HUES6 (cell line): ENCODE measurements at regions not wholly inside any gene's neighbourhood (a gene's known extent, or its start where the extent isn't known, plus 50 kb on each side); places are given as distances from the start of the nearest gene placed in this dataset.
"Not testable (repeated sequence)": the region's sequence is repeated elsewhere in the genome, so short reads cannot be mapped to it uniquely, and the experiment has no call there.

Experiments
- H3K27ac ChIP-seq: 2 replicates; pipeline ENCODE4 v1.7.0; 2013; ENCODE audit warnings: low read depth, mild to moderate bottlenecking, low read length, inconsistent platforms
- H3K27me3 ChIP-seq: 2 replicates; pipeline ENCODE4 v1.6.1; 2013; ENCODE audit warnings: low read length; ENCODE audit not compliant: control insufficient read depth, insufficient read depth
- H3K36me3 ChIP-seq: 2 replicates; pipeline ENCODE4 v1.6.1; 2013; ENCODE audit warnings: low read length; ENCODE audit not compliant: control insufficient read depth, insufficient read depth
- H3K4me1 ChIP-seq: 2 replicates; pipeline ENCODE4 v1.6.1; 2013; ENCODE audit warnings: low read length; ENCODE audit not compliant: control insufficient read depth, insufficient read depth
- H3K4me3 ChIP-seq: 2 replicates; pipeline ENCODE4 v1.5.1; 2013; ENCODE audit warnings: low read depth, low read length
- H3K9ac ChIP-seq: one replicate; pipeline ENCODE4 v1.6.1; 2013; ENCODE audit warnings: mild to moderate bottlenecking, low read length
- H3K9me3 ChIP-seq: 2 replicates; pipeline ENCODE4 v1.6.1; 2013; ENCODE audit warnings: low read depth, low read length; ENCODE audit not compliant: control insufficient read depth, insufficient read depth

GRCh38 chr1:102821707-102822106 is 286.6 kb downstream of the COL11A1 start:
- Histone ChIP-seq H3K36me3 (no peaks in the 10 kb centered on the region), H3K27ac (no peak overlapping the region), H3K4me3 (no peak overlapping the region), H3K9me3 (no peaks in the 10 kb centered on the region), H3K4me1 (no peaks in the 10 kb centered on the region), H3K9ac (no peak overlapping the region), H3K27me3 (no peaks in the 10 kb centered on the region)

GRCh38 chr1:102800406-102800805 is 307.9 kb downstream of the COL11A1 start:
- H3K27me3 ChIP-seq: no peaks in the 10 kb centered on the region
- no peaks in the 10 kb centered on the region for H3K9me3 ChIP-seq
- H3K27ac ChIP-seq: no peak overlapping the region
- no peaks in the 10 kb centered on the region for H3K36me3 ChIP-seq
- no peaks in the 10 kb centered on the region for H3K4me1 ChIP-seq
- H3K4me3 ChIP-seq: no peak overlapping the region
- no peak overlapping the region for H3K9ac ChIP-seq

DNA sequence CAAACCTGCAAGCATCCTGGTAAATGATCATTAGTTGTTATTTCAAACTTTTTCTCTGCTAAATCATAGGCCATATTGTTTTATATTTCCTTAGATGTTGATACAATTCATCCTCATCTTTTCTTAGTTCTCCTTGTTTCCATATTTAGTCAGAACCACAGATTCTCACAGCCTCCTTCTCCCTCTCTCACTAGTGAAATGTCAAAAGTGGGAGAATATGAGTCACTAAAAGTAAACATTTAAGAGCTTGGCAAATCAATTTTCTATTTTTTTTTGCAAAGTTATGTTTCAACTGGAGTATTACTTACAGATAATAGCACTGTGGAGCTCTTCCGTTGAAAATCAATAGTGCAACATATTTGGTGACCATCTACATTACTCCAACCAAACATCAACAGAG is 308.8 kb downstream of the COL11A1 start:
- Histone ChIP-seq H3K27me3 (no peaks in the 10 kb centered on the region), H3K4me3 (no peak overlapping the region), H3K36me3 (no peaks in the 10 kb centered on the region), H3K4me1 (no peaks in the 10 kb centered on the region), H3K9ac (no peak overlapping the region), H3K9me3 (no peaks in the 10 kb centered on the region), H3K27ac (no peak overlapping the region)

- no peaks in the 10 kb centered on the region for H3K4me1 ChIP-seq
- no peaks in the 10 kb centered on the region for H3K36me3 ChIP-seq
- H3K9me3 ChIP-seq: no peaks in the 10 kb centered on the region
- H3K27ac ChIP-seq: no peak overlapping the region
- H3K9ac ChIP-seq: no peak overlapping the region
- H3K4me3 ChIP-seq: no peak overlapping the region
- no peaks in the 10 kb centered on the region for H3K27me3 ChIP-seq
These were observed 309.6 kb downstream of the COL11A1 start for GRCh38 chr1:102798718-102799117.

DNA sequence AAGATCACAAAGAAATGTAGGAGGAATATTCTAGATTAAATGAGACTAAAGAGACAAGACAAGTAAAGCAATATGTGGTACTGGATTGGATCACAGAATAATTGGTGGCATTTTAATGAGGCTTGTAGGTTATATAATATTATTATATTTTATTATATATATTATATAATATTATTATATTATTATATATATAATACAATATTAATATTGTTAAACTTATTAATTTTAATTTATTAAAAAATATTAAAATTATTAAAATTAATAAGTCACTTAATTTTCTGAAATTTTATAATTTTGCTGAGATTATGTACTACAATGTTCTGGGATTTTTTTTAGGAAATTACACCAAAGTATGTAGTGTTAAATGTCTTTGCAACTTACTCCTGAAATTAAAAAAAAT is 311.9 kb downstream of the COL11A1 start:
- H3K9ac ChIP-seq: no peak overlapping the region
- no peak overlapping the region for H3K27ac ChIP-seq
- H3K27me3 ChIP-seq: no peaks in the 10 kb centered on the region
- H3K36me3 ChIP-seq: no peaks in the 10 kb centered on the region
- no peak overlapping the region for H3K4me3 ChIP-seq
- no peaks in the 10 kb centered on the region for H3K4me1 ChIP-seq
- no peaks in the 10 kb centered on the region for H3K9me3 ChIP-seq

DNA sequence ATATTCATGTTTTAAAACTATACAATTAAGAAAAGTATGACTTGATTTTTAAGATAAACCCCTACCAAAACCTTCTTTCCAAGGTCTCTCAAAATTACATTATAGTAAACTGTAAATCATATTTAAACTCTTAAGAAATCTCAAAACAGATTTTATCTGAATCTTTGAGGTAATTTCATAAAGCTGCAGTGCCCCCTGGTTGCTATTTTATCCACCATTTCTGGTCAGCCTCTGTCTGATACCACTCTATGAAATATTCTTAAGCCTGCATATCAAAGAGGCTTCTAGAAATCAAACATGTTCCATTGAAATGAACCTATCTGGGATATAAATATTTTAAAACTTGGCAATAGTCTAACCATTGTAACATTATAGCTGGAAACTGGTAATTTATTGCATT is 317.3 kb downstream of the COL11A1 start:
- no peak overlapping the region for H3K9ac ChIP-seq
- H3K4me1 ChIP-seq: no peaks in the 10 kb centered on the region
- H3K9me3 ChIP-seq: no peaks in the 10 kb centered on the region
- H3K27me3 ChIP-seq: no peaks in the 10 kb centered on the region
- no peak overlapping the region for H3K4me3 ChIP-seq
- no peaks in the 10 kb centered on the region for H3K36me3 ChIP-seq
- no peak overlapping the region for H3K27ac ChIP-seq

DNA sequence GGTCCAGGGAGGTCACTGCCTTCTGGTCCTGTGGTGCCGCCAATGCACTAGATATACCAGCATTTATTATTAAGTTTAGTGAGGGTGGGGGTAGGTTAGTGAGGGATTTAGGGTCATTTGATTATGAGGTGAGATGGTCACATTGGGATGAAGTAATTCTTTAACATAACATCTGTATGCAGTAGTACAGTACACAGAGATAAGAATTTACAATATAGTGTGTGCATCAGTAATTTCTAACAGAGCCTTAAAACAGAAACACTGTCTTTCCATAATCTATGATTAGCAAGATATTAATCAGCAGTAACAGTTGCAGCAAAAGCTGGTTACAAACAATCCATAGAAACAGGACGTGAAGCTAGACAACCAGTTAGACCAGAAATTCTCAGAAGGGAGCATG is 318.4 kb downstream of the COL11A1 start:
- not testable (repeated sequence) for H3K4me3 ChIP-seq, H3K36me3 ChIP-seq, H3K9ac ChIP-seq, H3K27ac ChIP-seq, H3K27me3 ChIP-seq, H3K4me1 ChIP-seq, H3K9me3 ChIP-seq

- H3K27me3 ChIP-seq: no peaks in the 10 kb centered on the region
- H3K36me3 ChIP-seq: no peaks in the 10 kb centered on the region
- H3K4me1 ChIP-seq: no peaks in the 10 kb centered on the region
- H3K4me3 ChIP-seq: no peak overlapping the region
- H3K9me3 ChIP-seq: peaks cover 20% of the 10 kb centered on the region
- no peak overlapping the region for H3K9ac ChIP-seq
- H3K27ac ChIP-seq: no peak overlapping the region
These were observed 324.8 kb downstream of the COL11A1 start for GRCh38 chr1:102783487-102783886.

GRCh38 chr1:102782144-102782543 is 326.2 kb downstream of the COL11A1 start:
- Histone ChIP-seq H3K9ac (no peak overlapping the region), H3K4me1 (no peaks in the 10 kb centered on the region), H3K4me3 (no peak overlapping the region)

GRCh38 chr1:102776071-102776470 is 332.3 kb downstream of the COL11A1 start:
- Histone ChIP-seq H3K4me1 (no peaks in the 10 kb centered on the region; the same call in none of the 2 replicates), H3K4me3 (no peak overlapping the region)

More at GRCh38 chr1:102782144-102782543, 326.2 kb downstream of the COL11A1 start:
- H3K36me3 ChIP-seq: no peaks in the 10 kb centered on the region
- peaks cover 20% of the 10 kb centered on the region for H3K9me3 ChIP-seq
- H3K27me3 ChIP-seq: no peaks in the 10 kb centered on the region
- H3K27ac ChIP-seq: no peak overlapping the region

DNA sequence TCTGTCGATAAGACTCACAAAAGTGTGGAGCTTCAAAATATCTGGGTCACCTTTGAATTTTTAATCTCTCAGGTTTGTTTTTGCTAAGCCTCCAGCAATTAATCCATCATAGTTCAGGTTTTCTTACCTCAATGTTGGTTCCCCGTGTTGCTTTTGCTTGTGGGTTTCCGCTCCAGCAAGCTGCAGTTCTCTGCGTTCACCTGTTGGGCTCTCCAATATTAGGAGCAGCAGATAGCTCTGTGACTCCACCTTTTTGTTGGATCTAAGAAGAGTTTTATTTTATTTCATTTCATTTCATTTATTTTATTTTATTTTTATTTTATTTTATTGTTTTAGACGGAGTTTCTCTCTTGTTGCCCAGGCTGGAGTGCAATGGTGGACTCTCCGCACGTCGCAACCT is 335.5 kb downstream of the COL11A1 start:
- no peak overlapping the region for H3K27ac ChIP-seq
- H3K4me3 ChIP-seq: no peak overlapping the region
- no peak overlapping the region for H3K9ac ChIP-seq
- no peaks in the 10 kb centered on the region for H3K27me3 ChIP-seq
- H3K36me3 ChIP-seq: no peaks in the 10 kb centered on the region
- no peaks in the 10 kb centered on the region; the same call in none of the 2 replicates for H3K4me1 ChIP-seq
- no peaks in the 10 kb centered on the region for H3K9me3 ChIP-seq

More at GRCh38 chr1:102776071-102776470, 332.3 kb downstream of the COL11A1 start:
- no peaks in the 10 kb centered on the region for H3K9me3 ChIP-seq
- H3K36me3 ChIP-seq: no peaks in the 10 kb centered on the region
- H3K27me3 ChIP-seq: no peaks in the 10 kb centered on the region
- H3K9ac ChIP-seq: no peak overlapping the region
- no peak overlapping the region for H3K27ac ChIP-seq

GRCh38 chr1:102758418-102758817 is 349.9 kb downstream of the COL11A1 start:
- H3K36me3 ChIP-seq: no peaks in the 10 kb centered on the region
- H3K27ac ChIP-seq: no peak overlapping the region
- H3K27me3 ChIP-seq: no peaks in the 10 kb centered on the region
- H3K4me3 ChIP-seq: no peak overlapping the region
- H3K9me3 ChIP-seq: no peaks in the 10 kb centered on the region
- no peaks in the 10 kb centered on the region for H3K4me1 ChIP-seq
- no peak overlapping the region for H3K9ac ChIP-seq
